HepG2 (cell line): ENCODE measurements at regions not wholly inside any gene's neighbourhood (a gene's known extent, or its start where the extent isn't known, plus 50 kb on each side); places are given as distances from the start of the nearest gene placed in this dataset.

Experiments
- CBFB ChIP-seq: sonication (generic); formaldehyde crosslinking; IDR thresholded peaks from 2 replicates; pipeline ENCODE4 v1.4.0; 2020; ENCODE audit warnings: missing genetic modification reagents
- CEBPZ ChIP-seq: IDR thresholded peaks from 2 replicates; pipeline ENCODE4 v1.6.1; 2012; ENCODE audit warnings: low read length, improper control_type of control experiment
- CTCF ChIP-seq: sonication (generic); formaldehyde crosslinking; IDR thresholded peaks from 2 replicates; pipeline ENCODE4 v1.5.0; 2020; ENCODE audit warnings: mild to moderate bottlenecking, missing genetic modification reagents, moderate library complexity
- EP300 ChIP-seq, 3 experiments: sonication (generic) in 1 of 3; formaldehyde crosslinking in 1 of 3; IDR thresholded peaks; 2 replicates each; pipeline versions ENCODE4 v1.5.1 to v1.6.1; 2011 to 2020; ENCODE audit warnings: low read depth in 2 of 3, low read length in 2 of 3, borderline replicate concordance in 1 of 3, improper control_type of control experiment in 1 of 3, mild to moderate bottlenecking in 1 of 3, missing genetic modification reagents in 1 of 3, moderate library complexity in 1 of 3
- EZH2 ChIP-seq: conservative IDR thresholded peaks from 2 replicates; pipeline ENCODE4 v1.6.1; 2012; ENCODE audit warnings: mild to moderate bottlenecking, low read depth, low read length, moderate library complexity
- FOXK1 ChIP-seq: sonication (generic); formaldehyde crosslinking; IDR thresholded peaks from 2 replicates; pipeline ENCODE4 v1.4.0; 2020; ENCODE audit warnings: low read depth, missing genetic modification reagents, borderline replicate concordance
- HCFC1 ChIP-seq: fragments of 150-350 bp; IDR thresholded peaks from 2 replicates; pipeline ENCODE4 v1.6.1; 2014; ENCODE audit warnings: low read depth, low read length
- KIAA2018 ChIP-seq: sonication (generic); formaldehyde crosslinking; IDR thresholded peaks from 2 replicates; pipeline ENCODE4 v1.5.0; 2020; ENCODE audit warnings: mild to moderate bottlenecking, missing genetic modification reagents, borderline replicate concordance
- MTF1 ChIP-seq: sonication (generic); formaldehyde crosslinking; IDR thresholded peaks from 2 replicates; pipeline ENCODE4 v1.5.0; 2020; ENCODE audit warnings: missing genetic modification reagents
- NKX3-1 ChIP-seq: sonication (generic); formaldehyde crosslinking; IDR thresholded peaks from 2 replicates; pipeline ENCODE4 v1.5.0; 2020; ENCODE audit warnings: missing genetic modification reagents
- PLRG1 ChIP-seq: fragments of 450-650 bp; conservative IDR thresholded peaks from 2 replicates; pipeline ENCODE4 v1.6.1; 2016
- RARG ChIP-seq: sonication (generic); formaldehyde crosslinking; IDR thresholded peaks from 2 replicates; pipeline ENCODE4 v1.4.0; 2020; ENCODE audit warnings: low read depth, mild to moderate bottlenecking, missing genetic modification reagents
- TARDBP ChIP-seq: sonication (generic); formaldehyde crosslinking; IDR thresholded peaks from 2 replicates; pipeline ENCODE4 v1.8.0; 2022; ENCODE audit warnings: mild to moderate bottlenecking, missing genetic modification reagents
- ZKSCAN1 ChIP-seq: fragments of 150-350 bp; IDR thresholded peaks from 2 replicates; pipeline ENCODE4 v1.6.1; 2014; ENCODE audit warnings: low read length

- no peak for TF ChIP-seq CBFB (CRISPR knock-in tag)
- no peak for TF ChIP-seq CTCF (CRISPR knock-in tag)
- no peak for TF ChIP-seq PLRG1
- TF ChIP-seq KIAA2018 (CRISPR knock-in tag) = no peak
- no peak for TF ChIP-seq FOXK1
- no peak for TF ChIP-seq CEBPZ
- no peak for TF ChIP-seq EP300 (IDR thresholded peaks at IDR 0.05; ENCODE audit: low read depth in 2 of 2, low read length in 2 of 2)
- TF ChIP-seq EP300 (CRISPR knock-in tag; IDR thresholded peaks at IDR 0.05; ENCODE audit: borderline replicate concordance) = no peak
- TF ChIP-seq RARG = no peak
- no peak for TF ChIP-seq EZH2
- TF ChIP-seq NKX3-1 (CRISPR knock-in tag) = no peak
- no peak for TF ChIP-seq MTF1 (CRISPR knock-in tag)
- no peak for TF ChIP-seq ZKSCAN1
- TF ChIP-seq HCFC1 = no peak
- TF ChIP-seq TARDBP (CRISPR knock-in tag) = no peak
Measured at GRCh38 chr3:153274561-153274960, 112.5 kb downstream of the RAP2B start.
